ENCODE measurements at regions not wholly inside any gene's neighbourhood (a gene's known extent, or its start where the extent isn't known, plus 50 kb on each side); places are given as distances from the start of the nearest gene placed in this dataset.

DNA sequence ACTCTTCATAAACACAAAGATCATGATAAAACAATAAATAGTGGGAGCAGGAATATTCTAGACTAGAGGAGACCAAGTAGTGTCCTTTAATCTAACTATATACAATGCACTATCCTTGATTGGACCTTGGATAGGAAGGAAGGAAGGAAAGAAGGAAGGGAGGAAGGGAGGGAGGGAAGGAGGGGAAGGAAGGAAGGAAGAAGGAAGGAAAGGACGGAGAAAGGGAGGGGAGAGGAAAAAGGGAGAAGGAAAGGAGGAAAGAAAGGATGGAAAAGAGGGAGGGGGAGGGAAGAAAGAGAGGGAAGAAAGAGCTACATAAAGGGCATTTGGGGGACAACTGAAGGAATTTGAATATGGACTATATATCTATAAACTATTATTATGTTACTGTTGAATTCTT lies 95.0 kb upstream of the SMARCAD1 start:
- no peak overlapping the region for H3K4me3 ChIP-seq
- DNase-seq = no peak
- H3K9me3 ChIP-seq (ENCODE audit: low read depth) = no peaks in the 10 kb centered on the region
- no peaks in the 10 kb centered on the region for H3F3A ChIP-seq (ENCODE audit: insufficient read depth)
- no peak overlapping the region for H3K4me2 ChIP-seq (ENCODE audit: unreplicated experiment)
- no peaks in the 10 kb centered on the region for H3K79me2 ChIP-seq (ENCODE audit: insufficient read depth)
- H3K36me3 ChIP-seq (ENCODE audit: low read depth) = no peaks in the 10 kb centered on the region
- in situ Hi-C loops (cut with MboI) = no loop called here
- H3K9ac ChIP-seq = no peak overlapping the region
- no peaks in the 10 kb centered on the region for H4K20me1 ChIP-seq (ENCODE audit: insufficient read depth)
- no peak overlapping the region for H2AFZ ChIP-seq
- no peaks in the 10 kb centered on the region for H3K4me1 ChIP-seq (ENCODE audit: insufficient read depth)
- H3K27me3 ChIP-seq (replicated peaks; ENCODE audit: insufficient read depth) = no peaks in the 10 kb centered on the region; the same call in 1 of the 2 replicates
- no peak overlapping the region for H3K27ac ChIP-seq
- TF ChIP-seq EZH2phosphoT487 (IDR thresholded peaks at IDR 0.05; ENCODE audit: insufficient read depth, low read depth) = no peak
- TF ChIP-seq EZH2 (IDR thresholded peaks at IDR 0.05; ENCODE audit: insufficient read depth, poor library complexity, severe bottlenecking) = no peak
- 5 to 30% methylated on average over 1 of the region's 1 CpG for WGBS, 2 experiments (ENCODE audit: low coverage in 1 of 2, low lambda C conversion rate in 2 of 2, missing lambda C conversion rate in 2 of 2)
- H3K9me2 ChIP-seq (ENCODE audit: insufficient read depth) = no peaks in the 10 kb centered on the region

DNA sequence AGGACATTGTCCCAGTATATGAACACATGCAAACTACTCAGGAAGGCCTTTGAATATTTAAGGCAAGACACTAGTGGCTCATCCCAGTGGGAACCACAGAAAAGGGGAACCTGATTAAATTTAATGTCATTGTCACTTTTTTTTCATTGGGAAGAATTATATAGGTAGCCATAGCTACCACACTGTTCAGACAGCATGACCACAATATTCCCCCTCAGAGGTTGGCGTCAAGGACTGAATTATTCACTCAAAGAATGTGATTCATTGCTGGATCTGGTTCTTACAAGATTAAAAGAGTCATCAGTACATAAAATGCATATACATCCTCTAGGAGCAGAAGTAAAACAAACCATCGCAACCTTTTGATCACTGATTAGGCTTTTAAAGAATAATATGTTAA lies 92.0 kb upstream of the SMARCAD1 start:
- H3K36me3 ChIP-seq (ENCODE audit: low read depth) = no peaks in the 10 kb centered on the region
- no peaks in the 10 kb centered on the region; the same call in 1 of the 2 replicates for H3K27me3 ChIP-seq (replicated peaks; ENCODE audit: insufficient read depth)
- no peaks in the 10 kb centered on the region for H3F3A ChIP-seq (ENCODE audit: insufficient read depth)
- H3K9me3 ChIP-seq (ENCODE audit: low read depth) = no peaks in the 10 kb centered on the region
- no peaks in the 10 kb centered on the region for H3K79me2 ChIP-seq (ENCODE audit: insufficient read depth)
- in situ Hi-C loops (cut with MboI) = no loop called here
- H3K9me2 ChIP-seq (ENCODE audit: insufficient read depth) = no peaks in the 10 kb centered on the region
- no peaks in the 10 kb centered on the region for H4K20me1 ChIP-seq (ENCODE audit: insufficient read depth)
- H2AFZ ChIP-seq = no peak overlapping the region
- H3K4me1 ChIP-seq (ENCODE audit: insufficient read depth) = no peaks in the 10 kb centered on the region
- H3K9ac ChIP-seq = no peak overlapping the region
- WGBS, 2 experiments (ENCODE audit: low coverage in 1 of 2, low lambda C conversion rate in 2 of 2, missing lambda C conversion rate in 2 of 2) = 40 to 45% methylated on average over 2 of the region's 2 CpGs
- no peak overlapping the region for H3K4me2 ChIP-seq (ENCODE audit: unreplicated experiment)
- H3K4me3 ChIP-seq = no peak overlapping the region
- no peak for TF ChIP-seq EZH2 (IDR thresholded peaks at IDR 0.05; ENCODE audit: insufficient read depth, poor library complexity, severe bottlenecking)
- no peak for TF ChIP-seq EZH2phosphoT487 (IDR thresholded peaks at IDR 0.05; ENCODE audit: insufficient read depth, low read depth)
- no peak for DNase-seq
- H3K27ac ChIP-seq = no peak overlapping the region

DNA sequence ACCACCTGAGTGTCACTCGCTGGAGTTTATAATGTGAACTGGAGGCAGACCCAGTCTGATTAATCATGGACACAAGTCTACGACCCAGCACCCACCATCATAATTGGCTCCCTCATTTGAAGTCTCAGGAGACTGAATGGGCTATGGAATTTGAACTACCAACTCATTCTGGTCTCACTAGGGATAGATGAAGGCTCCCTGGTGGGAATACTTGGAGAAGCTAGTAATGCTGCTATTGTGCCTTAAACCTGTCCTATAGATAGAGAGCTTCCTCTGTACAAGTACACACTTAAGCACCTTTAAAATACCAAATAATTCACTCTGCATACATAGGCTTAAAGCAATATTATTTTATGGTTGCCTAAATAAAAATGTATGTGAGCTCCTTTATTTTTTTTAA lies 90.8 kb upstream of the SMARCAD1 start:
- DNase-seq = no peak
- Histone ChIP-seq H3K9me2 (ENCODE audit: insufficient read depth) (no peaks in the 10 kb centered on the region), H3K9me3 (ENCODE audit: low read depth) (no peaks in the 10 kb centered on the region), H2AFZ (no peak overlapping the region), H3F3A (ENCODE audit: insufficient read depth) (no peaks in the 10 kb centered on the region), H3K79me2 (ENCODE audit: insufficient read depth) (no peaks in the 10 kb centered on the region), H3K27ac (no peak overlapping the region), H3K36me3 (ENCODE audit: low read depth) (no peaks in the 10 kb centered on the region), H3K4me3 (no peak overlapping the region), H3K27me3 (replicated peaks; ENCODE audit: insufficient read depth) (no peaks in the 10 kb centered on the region; the same call in 1 of the 2 replicates), H3K9ac (no peak overlapping the region), H3K4me2 (ENCODE audit: unreplicated experiment) (no peak overlapping the region), H4K20me1 (ENCODE audit: insufficient read depth) (no peaks in the 10 kb centered on the region), H3K4me1 (ENCODE audit: insufficient read depth) (no peaks in the 10 kb centered on the region)
- WGBS, 2 experiments (ENCODE audit: low coverage in 1 of 2, low lambda C conversion rate in 2 of 2, missing lambda C conversion rate in 2 of 2) = 30 to 43% methylated on average over 2 of the region's 2 CpGs
- in situ Hi-C loops (cut with MboI) = no loop called here
- TF ChIP-seq EZH2 (IDR thresholded peaks at IDR 0.05; ENCODE audit: insufficient read depth, poor library complexity, severe bottlenecking) (no peak), EZH2phosphoT487 (IDR thresholded peaks at IDR 0.05; ENCODE audit: insufficient read depth, low read depth) (no peak)

DNA sequence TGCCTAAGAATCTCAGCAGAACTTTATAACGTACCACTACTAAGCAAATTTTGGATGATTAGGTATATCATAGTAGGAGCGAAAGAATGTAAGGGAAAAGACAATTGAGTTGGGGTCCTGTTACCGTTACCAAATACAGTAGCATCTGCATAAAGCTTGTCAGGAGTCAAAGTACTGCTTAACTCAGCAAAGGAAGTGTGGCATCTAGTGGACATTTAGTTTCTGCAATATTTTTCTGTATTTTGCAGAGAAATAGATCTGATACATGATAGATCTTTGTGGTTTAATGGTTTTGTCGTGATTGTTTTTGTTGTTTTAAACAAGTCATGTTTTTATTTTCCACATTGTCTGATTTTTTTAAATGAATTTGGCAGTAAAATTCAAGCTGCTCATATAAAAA lies 81.0 kb upstream of the SMARCAD1 start:
- Histone ChIP-seq H3K27ac (no peak overlapping the region), H3K4me1 (ENCODE audit: insufficient read depth) (no peaks in the 10 kb centered on the region), H3F3A (ENCODE audit: insufficient read depth) (no peaks in the 10 kb centered on the region), H2AFZ (no peak overlapping the region), H3K36me3 (ENCODE audit: low read depth) (no peaks in the 10 kb centered on the region), H3K79me2 (ENCODE audit: insufficient read depth) (no peaks in the 10 kb centered on the region), H3K9me2 (ENCODE audit: insufficient read depth) (no peaks in the 10 kb centered on the region), H3K27me3 (replicated peaks; ENCODE audit: insufficient read depth) (peaks cover 9% of the 10 kb centered on the region), H3K4me3 (no peak overlapping the region), H3K4me2 (ENCODE audit: unreplicated experiment) (no peak overlapping the region), H3K9ac (no peak overlapping the region), H4K20me1 (ENCODE audit: insufficient read depth) (no peaks in the 10 kb centered on the region), H3K9me3 (ENCODE audit: low read depth) (no peaks in the 10 kb centered on the region)
- TF ChIP-seq EZH2phosphoT487 (IDR thresholded peaks at IDR 0.05; ENCODE audit: insufficient read depth, low read depth) = no peak
- no peak for TF ChIP-seq EZH2 (IDR thresholded peaks at IDR 0.05; ENCODE audit: insufficient read depth, poor library complexity, severe bottlenecking)
- 6 to 7% methylated on average over 4 of the region's 4 CpGs for WGBS, 2 experiments (ENCODE audit: low coverage in 1 of 2, low lambda C conversion rate in 2 of 2, missing lambda C conversion rate in 2 of 2)
- in situ Hi-C loops (cut with MboI) = no loop called here
- peak; percentile 2 for DNase-seq

Measured in GM23248 (cell line).